Skeletal muscle satellite cell (primary cell): ENCODE measurements at regions not wholly inside any gene's neighbourhood (a gene's known extent, or its start where the extent isn't known, plus 50 kb on each side); places are given as distances from the start of the nearest gene placed in this dataset.

Experiments
- H3K27me3 ChIP-seq: 2 replicates; pipeline ENCODE4 v1.7.0; 2013; ENCODE audit warnings: low read length; ENCODE audit not compliant: control insufficient read depth, insufficient read depth
- H3K36me3 ChIP-seq: 2 replicates; pipeline ENCODE4 v1.7.0; 2013; ENCODE audit warnings: mild to moderate bottlenecking, control low read depth, low read length; ENCODE audit not compliant: insufficient read depth
- H3K4me1 ChIP-seq: 2 replicates; pipeline ENCODE4 v1.7.0; 2013; ENCODE audit warnings: low read length; ENCODE audit not compliant: control insufficient read depth, insufficient read depth
- H3K4me2 ChIP-seq: 2 replicates; pipeline ENCODE4 v1.7.0; 2013; ENCODE audit warnings: mild to moderate bottlenecking, low read length
- H3K4me3 ChIP-seq: 2 replicates; pipeline ENCODE4 v1.7.0; 2013; ENCODE audit warnings: low read length
- H3K9ac ChIP-seq: 2 replicates; pipeline ENCODE4 v1.7.0; 2013; ENCODE audit warnings: mild to moderate bottlenecking, low read depth, low read length, moderate library complexity
- H3K9me3 ChIP-seq: replicated peaks from 2 replicates; pipeline ENCODE4 v1.7.0; 2013; ENCODE audit warnings: mild to moderate bottlenecking, control low read depth, low read length

DNA sequence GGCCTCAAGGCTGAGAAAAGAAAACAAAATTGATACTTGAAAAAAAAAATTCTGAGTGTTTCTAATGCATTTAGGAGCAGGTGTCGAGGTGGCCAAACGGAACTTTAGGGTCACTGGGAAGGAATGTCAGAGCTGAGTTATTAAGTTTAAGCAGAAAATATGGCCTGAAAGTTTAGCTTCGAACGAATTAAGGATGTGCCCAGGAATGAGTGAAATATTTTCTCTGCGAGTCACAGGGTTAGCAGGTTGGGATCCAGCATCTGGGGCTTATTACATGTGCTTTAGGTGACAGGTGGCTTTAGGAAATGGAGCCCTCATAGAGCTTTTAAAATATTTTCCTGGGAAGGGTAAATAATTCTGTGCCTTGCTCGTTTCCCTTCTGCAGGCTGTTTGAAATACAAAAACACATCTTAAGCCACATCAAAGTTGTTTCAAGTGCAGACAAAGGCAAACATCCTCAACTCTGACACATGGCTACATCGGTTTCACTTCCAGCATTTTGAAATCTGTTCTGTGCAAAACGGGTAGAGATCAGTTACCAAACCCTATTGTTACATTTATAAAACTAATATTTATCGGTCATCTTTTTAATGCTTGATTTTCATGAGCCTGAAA, 143.1 kb upstream of the ARRDC4 start:
- H3K36me3 ChIP-seq = no peaks in the 10 kb centered on the region
- no peak overlapping the region for H3K4me2 ChIP-seq
- no peaks in the 10 kb centered on the region for H3K27me3 ChIP-seq
- H3K9ac ChIP-seq = no peak overlapping the region
- H3K9me3 ChIP-seq = no peaks in the 10 kb centered on the region
- H3K4me3 ChIP-seq = no peak overlapping the region
- H3K4me1 ChIP-seq = no peaks in the 10 kb centered on the region

DNA sequence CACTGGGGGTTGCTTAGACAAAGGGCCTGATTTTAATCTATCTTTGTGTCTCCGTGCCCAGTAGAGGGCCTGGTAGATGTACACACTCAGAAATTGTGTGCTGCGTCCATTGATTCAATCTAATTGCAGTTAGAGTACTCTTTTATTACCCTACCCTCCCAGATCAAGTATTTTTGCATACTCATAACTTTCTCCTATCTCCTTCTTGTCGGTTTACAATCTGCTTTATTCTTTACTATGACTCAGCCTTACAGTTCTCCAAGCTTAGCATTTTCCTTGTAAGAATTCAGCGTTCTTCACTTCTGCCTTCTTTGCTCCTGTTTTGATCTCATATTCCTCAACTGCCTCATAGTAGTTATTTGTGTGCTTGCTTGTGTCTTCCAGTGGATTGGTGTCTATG, 124.5 kb upstream of the ARRDC4 start:
- Histone ChIP-seq H3K4me2 (no peak overlapping the region), H3K27me3 (no peaks in the 10 kb centered on the region), H3K36me3 (no peaks in the 10 kb centered on the region), H3K9me3 (peaks cover 17% of the 10 kb centered on the region), H3K4me3 (no peak overlapping the region), H3K4me1 (no peaks in the 10 kb centered on the region), H3K9ac (no peak overlapping the region)

DNA sequence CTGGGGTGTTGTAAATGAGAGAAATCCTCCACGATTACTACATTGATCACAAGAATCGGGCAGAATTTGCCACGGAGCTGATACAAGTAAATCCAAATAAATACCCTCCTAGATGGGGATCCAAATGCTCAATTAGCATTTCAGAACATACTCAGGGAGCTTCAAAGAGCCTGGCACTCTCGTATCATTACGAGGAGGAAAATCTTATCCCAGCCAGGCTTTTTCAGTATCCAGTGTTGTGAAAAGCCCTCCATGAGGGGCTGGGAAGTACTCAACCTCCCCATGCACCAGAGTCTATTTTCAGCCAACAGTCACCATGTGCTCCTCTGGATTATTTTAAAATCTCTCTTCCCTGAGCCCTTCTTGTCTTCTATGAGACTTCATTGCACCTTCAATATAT, 122.6 kb upstream of the ARRDC4 start:
- Histone ChIP-seq H3K9me3 (peaks cover 12% of the 10 kb centered on the region), H3K9ac (no peak overlapping the region), H3K4me3 (no peak overlapping the region), H3K4me1 (no peaks in the 10 kb centered on the region), H3K36me3 (no peaks in the 10 kb centered on the region), H3K27me3 (no peaks in the 10 kb centered on the region), H3K4me2 (no peak overlapping the region)

DNA sequence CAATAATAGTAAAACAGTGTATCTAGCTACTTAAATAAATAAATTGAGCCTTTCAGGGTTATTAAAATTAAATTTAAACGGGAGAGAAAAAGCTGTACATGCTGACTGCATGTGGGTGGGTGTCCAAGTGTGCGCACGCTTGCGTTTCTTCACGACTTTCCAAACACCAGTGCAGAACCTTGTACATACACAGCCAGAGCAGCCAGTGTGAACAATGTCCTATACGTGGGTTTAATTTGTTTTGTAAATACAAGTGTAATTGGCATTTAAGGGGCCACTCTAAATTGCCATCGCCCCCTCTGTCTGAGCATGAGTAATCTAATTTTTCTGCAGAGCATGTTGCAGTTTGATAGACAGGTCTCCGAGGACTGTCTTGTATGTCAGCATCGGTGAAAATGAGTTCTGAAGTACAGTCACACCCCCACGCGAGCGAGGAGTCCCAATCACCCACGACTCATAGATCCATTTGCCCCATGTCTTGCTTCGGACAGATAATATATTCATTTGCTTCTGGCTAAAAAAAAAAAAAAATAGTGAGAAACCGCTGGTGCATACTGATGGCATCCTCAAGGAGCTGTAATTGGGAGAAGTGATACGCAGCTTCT, 121.8 kb upstream of the ARRDC4 start:
- Histone ChIP-seq H3K27me3 (no peaks in the 10 kb centered on the region), H3K9me3 (peaks cover 8% of the 10 kb centered on the region), H3K9ac (no peak overlapping the region), H3K4me2 (no peak overlapping the region), H3K36me3 (no peaks in the 10 kb centered on the region), H3K4me3 (no peak overlapping the region), H3K4me1 (no peaks in the 10 kb centered on the region)

DNA sequence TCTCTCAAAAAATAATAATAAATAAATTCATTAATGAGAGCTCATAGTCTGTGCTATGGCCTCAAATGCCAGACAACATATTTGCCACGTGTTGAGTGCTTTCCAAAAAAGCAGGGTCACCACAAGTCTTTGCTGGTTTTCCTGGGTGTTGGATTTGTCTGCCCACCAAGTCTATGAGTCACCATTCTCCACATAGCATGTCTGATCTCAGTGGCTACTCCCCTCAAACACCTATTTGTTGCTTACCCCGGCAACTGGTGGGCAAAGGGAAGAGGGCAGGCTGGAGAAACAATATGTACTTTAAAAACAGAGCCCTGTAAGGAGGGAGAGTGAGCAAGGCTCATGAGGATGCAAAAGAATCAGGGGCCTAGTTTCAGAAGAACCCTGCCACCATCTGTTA, 120.0 kb upstream of the ARRDC4 start:
- Histone ChIP-seq H3K4me2 (no peak overlapping the region), H3K4me3 (no peak overlapping the region), H3K27me3 (no peaks in the 10 kb centered on the region), H3K36me3 (no peaks in the 10 kb centered on the region), H3K9ac (no peak overlapping the region), H3K4me1 (no peaks in the 10 kb centered on the region), H3K9me3 (peaks cover 3% of the 10 kb centered on the region)

DNA sequence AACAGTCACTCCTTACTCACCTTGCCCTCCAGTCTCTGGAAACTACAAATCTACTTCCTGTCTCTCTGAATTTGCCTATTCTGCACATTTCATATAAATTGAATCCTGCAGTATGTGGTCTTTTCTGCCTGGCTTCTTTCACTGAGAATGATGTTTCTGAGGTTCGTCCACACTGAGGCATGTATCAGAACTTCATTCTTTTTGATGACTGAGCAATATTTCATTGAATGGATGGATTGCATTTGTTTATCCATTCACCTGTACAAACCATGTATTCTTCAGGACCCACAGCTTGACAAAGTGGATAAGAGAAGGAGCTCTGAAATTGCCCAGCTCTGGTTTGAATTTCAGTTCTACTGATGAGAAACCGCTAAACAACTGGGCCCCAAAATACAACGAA, 118.9 kb upstream of the ARRDC4 start:
- Histone ChIP-seq H3K9me3 (peaks cover 3% of the 10 kb centered on the region), H3K27me3 (no peaks in the 10 kb centered on the region), H3K4me3 (no peak overlapping the region), H3K36me3 (no peaks in the 10 kb centered on the region), H3K4me1 (no peaks in the 10 kb centered on the region), H3K4me2 (no peak overlapping the region), H3K9ac (no peak overlapping the region)

DNA sequence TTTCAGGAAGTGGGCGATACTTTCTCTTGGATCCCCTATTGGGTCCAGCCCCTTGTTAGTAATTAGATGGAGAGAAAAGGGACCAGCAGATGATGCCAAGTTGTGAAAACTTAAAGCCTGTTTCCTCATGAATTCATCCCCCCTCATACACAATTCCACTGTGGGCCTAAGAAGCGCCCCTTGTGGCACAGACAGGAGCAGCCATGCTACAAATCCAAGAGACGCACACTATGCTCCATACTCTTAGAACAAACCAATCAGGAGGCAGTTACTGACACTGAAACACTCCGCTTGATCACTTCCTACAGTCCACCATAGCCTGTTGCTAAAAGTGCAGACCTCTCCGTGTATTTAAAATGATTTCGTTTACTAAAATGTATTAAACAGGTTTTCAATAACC, 111.3 kb upstream of the ARRDC4 start:
- Histone ChIP-seq H3K4me1 (no peaks in the 10 kb centered on the region), H3K27me3 (no peaks in the 10 kb centered on the region), H3K36me3 (no peaks in the 10 kb centered on the region), H3K4me2 (no peak overlapping the region), H3K9me3 (peaks cover 6% of the 10 kb centered on the region), H3K4me3 (no peak overlapping the region), H3K9ac (no peak overlapping the region)

DNA sequence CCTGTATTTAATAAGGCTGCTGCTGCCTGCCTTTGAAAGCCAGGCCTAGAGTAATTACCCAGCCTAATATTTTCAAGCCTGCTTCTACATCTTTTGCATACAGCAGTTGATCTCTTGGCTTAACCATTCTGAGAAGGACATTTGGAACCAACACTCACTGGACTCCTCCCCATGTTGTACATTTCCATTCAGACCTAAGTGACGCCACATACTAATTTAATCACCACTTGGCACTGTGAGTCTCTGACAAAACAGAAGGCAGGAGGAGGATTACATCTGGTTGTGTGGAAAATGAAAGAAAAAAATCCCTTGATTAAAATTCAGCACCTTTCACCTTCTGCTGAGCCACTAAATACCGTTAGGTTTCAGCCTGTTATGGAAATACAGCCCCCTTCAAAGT, 102.2 kb upstream of the ARRDC4 start:
- Histone ChIP-seq H3K27me3 (no peaks in the 10 kb centered on the region), H3K4me1 (no peaks in the 10 kb centered on the region), H3K9me3 (no peaks in the 10 kb centered on the region), H3K9ac (no peak overlapping the region), H3K4me3 (no peak overlapping the region), H3K4me2 (no peak overlapping the region), H3K36me3 (no peaks in the 10 kb centered on the region)

DNA sequence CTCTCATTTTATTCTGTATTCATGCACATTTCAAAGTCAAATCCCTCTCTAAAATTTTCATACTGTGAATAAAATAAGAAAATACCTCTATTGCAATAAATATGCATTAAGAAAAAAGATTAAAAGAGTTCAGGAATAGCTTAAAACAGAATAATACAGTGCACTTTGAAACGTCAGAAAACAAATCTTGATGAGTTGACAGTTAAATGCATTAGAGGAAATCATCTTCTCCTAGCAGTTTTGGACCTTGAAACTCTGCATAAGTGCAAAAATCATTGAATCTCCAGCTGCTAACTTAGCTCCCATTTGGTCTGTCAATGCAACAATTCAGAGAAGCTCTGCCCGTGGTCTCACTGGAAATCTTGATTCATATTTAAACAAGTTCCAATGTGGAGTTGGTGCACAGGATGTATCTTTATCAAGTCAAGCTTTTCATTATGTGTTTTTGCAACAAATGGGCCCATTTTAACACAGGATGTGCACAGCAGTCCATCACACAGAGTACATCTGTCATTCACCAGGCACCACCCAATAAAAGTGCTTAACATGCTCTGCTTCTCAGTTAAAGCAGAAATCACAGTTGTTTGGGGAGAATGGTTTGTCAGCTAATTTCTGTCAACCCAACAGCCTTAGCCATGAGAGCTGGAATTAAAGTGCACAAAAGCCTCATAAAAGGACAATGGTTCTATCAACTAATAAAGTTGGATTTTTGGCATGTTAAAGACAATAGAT, 98.8 kb upstream of the ARRDC4 start:
- H3K4me1 ChIP-seq = no peaks in the 10 kb centered on the region
- no peaks in the 10 kb centered on the region for H3K27me3 ChIP-seq
- H3K4me2 ChIP-seq = no peak overlapping the region
- H3K36me3 ChIP-seq = no peaks in the 10 kb centered on the region
- no peak overlapping the region for H3K9ac ChIP-seq
- no peak overlapping the region for H3K4me3 ChIP-seq
- no peaks in the 10 kb centered on the region for H3K9me3 ChIP-seq

DNA sequence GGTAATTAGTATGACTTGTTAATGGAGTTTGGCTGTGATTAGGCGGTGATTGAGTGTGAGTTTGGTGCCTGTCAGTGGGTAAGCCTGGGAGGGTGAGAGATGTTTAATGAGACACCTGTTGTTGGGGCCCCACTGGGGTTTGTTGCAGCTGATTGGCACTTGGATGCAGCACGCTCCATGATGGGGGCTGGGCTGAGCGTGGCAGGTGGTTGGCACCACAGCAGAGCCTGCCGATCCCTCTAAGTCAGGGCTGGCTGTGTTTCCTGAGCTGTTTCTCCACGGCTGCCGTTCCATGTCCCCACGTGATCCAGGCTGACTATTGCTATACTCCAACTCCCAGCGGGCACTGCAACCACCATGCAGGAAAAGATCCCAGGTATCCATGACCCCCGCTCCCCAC, 93.5 kb upstream of the ARRDC4 start:
- H3K4me3 ChIP-seq = no peak overlapping the region
- no peaks in the 10 kb centered on the region for H3K4me1 ChIP-seq
- H3K4me2 ChIP-seq = no peak overlapping the region
- H3K9me3 ChIP-seq = no peaks in the 10 kb centered on the region
- H3K27me3 ChIP-seq = no peaks in the 10 kb centered on the region
- H3K36me3 ChIP-seq = no peaks in the 10 kb centered on the region
- no peak overlapping the region for H3K9ac ChIP-seq

DNA sequence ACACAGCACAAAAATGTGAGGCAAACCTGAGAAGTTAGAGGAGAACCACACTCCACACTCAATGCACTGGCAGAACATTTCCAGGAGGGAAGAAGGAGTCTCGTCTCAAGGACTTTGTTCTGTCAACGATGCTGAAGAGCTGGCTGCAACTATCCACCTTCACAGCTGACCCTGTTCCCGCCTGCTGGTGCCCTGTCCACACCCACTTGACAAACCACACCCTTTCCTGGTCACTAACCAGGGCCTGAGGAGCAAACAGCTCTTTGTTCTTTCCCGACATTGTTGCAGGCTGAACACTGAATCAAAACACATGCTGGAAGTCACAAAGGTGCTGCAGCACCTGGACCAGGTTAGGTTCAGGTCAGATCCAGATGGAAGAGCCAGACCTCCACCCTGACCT, 92.6 kb upstream of the ARRDC4 start:
- Histone ChIP-seq H3K9ac (no peak overlapping the region), H3K4me2 (no peak overlapping the region), H3K4me1 (no peaks in the 10 kb centered on the region), H3K36me3 (no peaks in the 10 kb centered on the region), H3K9me3 (no peaks in the 10 kb centered on the region), H3K27me3 (no peaks in the 10 kb centered on the region), H3K4me3 (no peak overlapping the region)

DNA sequence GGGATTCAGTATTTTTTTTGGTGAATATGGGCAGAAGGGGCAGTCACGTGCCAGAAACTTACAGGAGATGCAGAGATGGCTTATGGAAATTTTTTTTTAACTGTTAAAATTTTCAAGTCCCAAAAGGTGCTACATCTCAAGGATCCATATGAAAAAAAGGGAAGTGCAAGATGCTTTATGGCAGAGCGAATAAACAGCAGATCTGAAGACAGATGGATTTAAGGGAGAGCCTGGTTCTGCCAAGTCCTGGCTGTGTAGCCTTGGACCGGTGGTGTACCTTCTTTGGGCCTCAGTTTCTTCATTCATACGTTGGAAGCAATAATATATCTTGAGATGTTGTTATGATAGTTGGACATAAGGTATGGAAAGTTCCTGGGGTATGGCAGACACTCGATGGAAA, 91.5 kb upstream of the ARRDC4 start:
- Histone ChIP-seq H3K4me1 (no peaks in the 10 kb centered on the region), H3K36me3 (no peaks in the 10 kb centered on the region), H3K27me3 (no peaks in the 10 kb centered on the region), H3K9me3 (peaks cover 2% of the 10 kb centered on the region), H3K9ac (no peak overlapping the region), H3K4me2 (no peak overlapping the region), H3K4me3 (no peak overlapping the region)
